ENCODE measurements at regions not wholly inside any gene's neighbourhood (a gene's known extent, or its start where the extent isn't known, plus 50 kb on each side); places are given as distances from the start of the nearest gene placed in this dataset.

DNA sequence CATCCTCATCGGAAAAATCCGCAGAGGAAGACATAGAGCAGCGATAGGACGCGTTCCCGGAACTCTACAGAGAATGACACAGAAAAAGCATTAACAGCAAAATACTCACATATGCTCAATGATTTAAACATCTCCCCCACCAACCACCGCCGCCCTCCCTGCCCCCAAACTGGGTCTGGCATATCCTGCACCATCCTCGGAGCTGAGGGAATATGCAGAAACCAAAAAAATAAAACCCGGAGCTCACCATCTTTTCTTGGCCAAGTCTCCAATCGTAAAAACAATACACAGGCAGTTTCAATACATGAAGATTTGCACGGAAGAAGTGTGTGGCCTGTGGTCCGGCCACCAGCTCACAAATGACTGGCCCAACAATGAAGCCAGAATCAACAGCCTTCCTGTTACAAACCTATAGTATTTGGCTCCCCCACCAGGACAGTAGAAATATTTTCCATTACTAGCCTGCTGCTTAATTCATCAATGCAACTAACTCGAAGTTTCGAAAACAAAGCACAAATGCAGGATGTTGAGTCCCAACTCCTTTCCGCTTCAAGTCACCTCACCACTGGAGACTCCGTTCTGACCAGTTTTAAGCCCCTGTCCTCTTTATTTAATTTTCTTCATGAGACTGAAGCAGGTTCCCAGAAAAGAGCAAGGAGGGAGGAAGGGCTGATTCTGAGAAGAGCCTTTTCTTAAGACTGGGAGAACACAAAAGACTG lies 103.2 kb upstream of the BEND6 start:
- H3K4me1 Mint-ChIP-seq (ENCODE audit: low read depth), result peaks cover 16% of the 10 kb centered on the region
- H3K27me3 Mint-ChIP-seq, result peaks cover 39% of the 10 kb centered on the region
- no peak overlapping the region for H3K27ac Mint-ChIP-seq
- peak overlapping the region; percentile 73 for H3K4me3 Mint-ChIP-seq
- H3K36me3 Mint-ChIP-seq, result no peaks in the 10 kb centered on the region
- no peaks in the 10 kb centered on the region for H3K9me3 Mint-ChIP-seq (ENCODE audit: low read depth)

DNA sequence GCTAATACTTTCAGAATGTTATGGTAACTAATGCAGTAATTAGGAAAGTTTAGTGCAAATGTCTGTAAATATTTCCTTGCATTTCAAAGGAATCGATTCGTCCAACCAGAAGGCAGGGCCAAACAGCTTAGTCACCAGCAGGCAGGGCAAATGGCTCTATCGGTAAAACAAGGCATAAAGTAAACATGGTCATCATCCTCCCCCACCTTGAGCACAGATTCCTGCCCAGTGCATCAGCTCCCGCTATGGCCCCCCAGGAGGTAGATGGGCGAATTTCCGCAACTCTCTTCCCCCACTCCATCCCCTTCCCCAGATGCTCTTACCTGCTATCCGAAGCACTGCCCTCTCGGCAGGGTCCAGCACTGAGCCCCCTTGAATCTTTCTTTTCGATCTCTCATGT lies 103.8 kb upstream of the BEND6 start:
- Mint-ChIP-seq H3K27ac (no peak overlapping the region), H3K27me3 (peaks cover 41% of the 10 kb centered on the region), H3K36me3 (no peaks in the 10 kb centered on the region), H3K9me3 (ENCODE audit: low read depth) (no peaks in the 10 kb centered on the region), H3K4me3 (peak overlapping the region; percentile 73), H3K4me1 (ENCODE audit: low read depth) (peaks cover 16% of the 10 kb centered on the region)

DNA sequence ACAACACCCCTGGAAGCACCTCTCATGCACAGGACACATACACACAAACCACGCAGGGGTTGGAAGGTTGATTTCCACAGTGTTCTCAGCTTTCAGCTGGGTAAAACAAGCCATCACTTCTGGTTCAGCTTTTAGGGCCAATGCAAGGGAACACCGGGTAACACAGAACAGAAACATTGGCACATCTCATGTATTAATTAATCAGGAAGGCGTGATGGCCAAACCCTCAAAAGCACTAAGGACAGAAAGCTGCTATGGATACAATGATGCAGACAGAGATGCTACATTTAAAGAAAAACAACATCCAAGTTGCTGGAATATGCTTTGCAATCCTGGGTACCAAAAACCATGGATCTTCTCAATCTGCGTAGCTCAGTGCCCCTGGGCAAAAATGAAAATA lies 104.3 kb upstream of the BEND6 start:
- H3K36me3 Mint-ChIP-seq, result no peaks in the 10 kb centered on the region
- H3K4me3 Mint-ChIP-seq, result no peak overlapping the region
- no peaks in the 10 kb centered on the region for H3K9me3 Mint-ChIP-seq (ENCODE audit: low read depth)
- peaks cover 16% of the 10 kb centered on the region for H3K4me1 Mint-ChIP-seq (ENCODE audit: low read depth)
- H3K27ac Mint-ChIP-seq, result no peak overlapping the region
- peaks cover 38% of the 10 kb centered on the region for H3K27me3 Mint-ChIP-seq

DNA sequence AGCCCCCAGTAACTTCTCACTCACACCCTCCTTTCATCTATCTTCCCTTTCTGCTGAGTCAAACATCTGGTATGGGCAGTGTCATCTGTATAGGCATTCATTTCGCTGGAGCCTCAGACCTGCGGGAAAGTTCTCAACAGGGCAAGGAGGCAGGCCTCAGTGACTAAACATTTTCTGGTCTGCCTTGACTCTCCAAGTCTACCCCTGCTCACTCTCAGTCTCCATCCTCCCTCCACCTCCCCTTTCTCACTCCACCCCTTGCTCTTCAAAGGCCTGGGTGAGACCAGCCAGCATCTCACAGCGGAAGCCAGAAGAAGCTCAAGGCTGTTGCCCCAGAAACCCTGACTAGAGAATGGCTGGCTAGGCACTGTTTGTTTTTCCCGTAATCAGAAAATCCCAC lies 105.0 kb upstream of the BEND6 start:
- no peaks in the 10 kb centered on the region for H3K36me3 Mint-ChIP-seq
- no peak overlapping the region for H3K4me3 Mint-ChIP-seq
- H3K27me3 Mint-ChIP-seq, result peaks cover 40% of the 10 kb centered on the region
- H3K4me1 Mint-ChIP-seq (ENCODE audit: low read depth), result peaks cover 16% of the 10 kb centered on the region
- H3K9me3 Mint-ChIP-seq (ENCODE audit: low read depth), result no peaks in the 10 kb centered on the region
- H3K27ac Mint-ChIP-seq, result no peak overlapping the region

DNA sequence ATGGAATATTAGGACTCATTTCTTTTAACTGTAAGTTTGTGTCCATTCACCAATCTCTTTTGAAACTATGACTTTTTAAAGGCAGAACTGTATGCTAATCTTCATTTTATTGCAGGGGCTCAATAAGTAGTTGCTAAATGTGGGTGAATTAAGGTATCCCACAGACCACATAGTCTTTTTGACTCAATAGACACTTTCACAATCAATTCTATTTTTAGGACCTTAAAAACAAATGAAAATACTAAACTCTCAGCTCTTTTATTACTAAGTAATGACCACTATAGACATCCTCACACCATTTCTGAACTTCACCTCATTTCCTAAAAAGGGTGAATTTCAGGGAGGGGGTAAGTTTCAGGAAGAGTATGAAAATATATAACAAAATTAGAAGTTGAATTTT lies 106.8 kb upstream of the BEND6 start:
- no peak overlapping the region for H3K27ac Mint-ChIP-seq
- peaks cover 42% of the 10 kb centered on the region for H3K27me3 Mint-ChIP-seq
- peaks cover 16% of the 10 kb centered on the region for H3K4me1 Mint-ChIP-seq (ENCODE audit: low read depth)
- H3K36me3 Mint-ChIP-seq, result no peaks in the 10 kb centered on the region
- H3K9me3 Mint-ChIP-seq (ENCODE audit: low read depth), result no peaks in the 10 kb centered on the region
- H3K4me3 Mint-ChIP-seq, result no peak overlapping the region

DNA sequence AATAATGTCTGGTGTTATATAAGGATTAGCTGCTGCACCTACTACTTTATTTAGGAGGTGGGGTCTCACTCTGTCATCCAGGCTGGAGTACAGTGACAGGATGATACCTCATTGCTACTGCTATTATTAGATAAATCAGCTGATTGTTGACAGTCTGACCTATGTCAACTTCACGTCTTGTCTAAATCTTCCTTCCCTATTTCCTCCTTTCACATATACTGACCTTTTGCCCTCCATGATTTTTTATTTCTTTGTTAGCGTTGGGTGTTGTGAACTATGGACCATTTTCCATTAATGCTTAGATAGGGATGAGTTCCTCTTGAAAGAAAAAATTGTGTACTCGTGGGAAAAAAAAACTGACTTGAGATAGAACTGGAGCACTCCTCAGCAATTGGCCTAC lies 109.9 kb upstream of the BEND6 start:
- peaks cover 7% of the 10 kb centered on the region for H3K4me1 Mint-ChIP-seq (ENCODE audit: low read depth)
- H3K27me3 Mint-ChIP-seq, result peaks cover 40% of the 10 kb centered on the region
- no peak overlapping the region for H3K27ac Mint-ChIP-seq
- no peaks in the 10 kb centered on the region for H3K9me3 Mint-ChIP-seq (ENCODE audit: low read depth)
- H3K36me3 Mint-ChIP-seq, result no peaks in the 10 kb centered on the region
- no peak overlapping the region for H3K4me3 Mint-ChIP-seq

DNA sequence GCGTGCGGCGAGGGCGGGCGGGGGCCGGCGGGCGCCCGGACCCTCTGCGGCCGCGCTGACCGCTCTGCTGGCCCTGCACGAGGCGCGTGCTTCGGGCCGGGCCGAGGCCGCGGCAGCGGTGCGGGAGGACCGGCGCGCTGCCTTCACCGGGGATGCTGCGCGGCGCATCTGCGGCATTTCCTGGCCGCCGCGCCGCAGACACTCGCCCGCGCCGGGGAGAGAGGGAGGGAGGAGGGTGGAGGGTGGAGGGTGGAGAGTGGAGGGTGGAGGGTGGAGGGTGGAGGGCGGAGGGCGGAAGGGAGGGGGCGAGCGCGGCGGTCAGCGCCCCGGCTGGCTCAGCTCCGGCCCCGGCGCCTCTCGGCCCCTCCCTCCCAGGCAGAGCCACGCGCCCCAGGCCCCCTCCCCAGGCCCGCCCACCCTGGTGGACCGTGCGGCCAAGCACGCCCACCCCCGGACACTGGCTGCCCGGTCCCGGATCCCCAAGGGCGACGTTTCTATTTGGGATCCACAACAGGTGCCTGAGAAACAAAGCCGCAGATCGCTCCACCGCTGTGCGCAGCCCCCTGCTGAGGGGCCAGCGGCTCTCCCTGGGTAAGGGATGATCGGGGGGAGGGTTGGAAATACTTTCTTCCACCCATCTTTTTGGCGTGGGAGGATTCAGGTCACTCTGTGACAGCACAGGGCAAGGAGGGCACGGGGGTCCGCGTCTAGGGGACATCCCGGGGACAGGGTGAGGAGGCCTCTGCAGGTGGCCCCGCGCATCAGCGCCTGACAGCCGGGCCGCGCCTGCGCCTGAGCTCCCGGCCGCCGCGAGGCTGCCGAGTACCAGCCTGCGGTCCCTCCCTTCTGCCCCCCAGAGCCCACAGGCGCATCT lies 111.2 kb upstream of the BEND6 start:
- Mint-ChIP-seq H3K27ac (no peak overlapping the region), H3K36me3 (no peaks in the 10 kb centered on the region), H3K27me3 (peaks cover 39% of the 10 kb centered on the region), H3K4me1 (ENCODE audit: low read depth) (peaks cover 7% of the 10 kb centered on the region), H3K9me3 (ENCODE audit: low read depth) (no peaks in the 10 kb centered on the region), H3K4me3 (peak overlapping the region; percentile 77)

DNA sequence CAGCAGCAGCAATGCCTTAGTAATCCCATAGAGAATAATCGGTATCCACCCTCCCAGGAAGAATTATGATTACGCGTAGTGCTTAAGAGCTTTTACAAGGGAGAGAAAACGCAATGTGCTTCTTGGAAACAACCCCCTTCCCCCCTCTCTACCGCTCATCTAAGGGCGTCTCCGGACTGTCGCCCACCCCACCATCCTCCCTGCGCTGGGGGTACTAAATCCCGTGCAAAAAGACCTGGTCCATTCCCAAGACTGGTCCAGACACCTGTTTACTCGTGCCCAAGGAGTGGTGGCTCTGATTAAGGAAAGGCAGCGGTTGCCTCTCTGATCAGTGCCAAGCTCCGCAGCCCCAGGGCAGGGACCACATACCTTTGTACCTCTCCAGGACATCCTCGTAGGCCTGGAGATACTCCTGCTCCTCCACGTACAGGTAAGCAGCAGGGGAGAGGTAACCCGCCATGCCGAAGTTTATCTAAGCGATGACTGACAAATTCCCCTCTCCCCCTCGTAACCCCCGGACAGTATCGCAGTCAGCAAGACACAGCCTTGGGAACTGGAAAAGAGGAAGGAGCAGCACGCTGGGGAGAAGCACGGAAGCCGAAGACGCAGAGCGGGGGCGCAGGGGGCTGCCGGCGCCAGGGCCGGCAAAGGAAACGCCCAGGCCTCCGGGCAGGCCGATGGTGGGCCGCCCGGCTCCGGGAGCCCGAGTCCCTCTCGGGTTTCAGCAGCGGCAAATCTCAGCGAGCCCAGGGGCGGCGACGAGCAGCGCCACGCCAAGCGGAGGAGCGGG lies 112.0 kb upstream of the BEND6 start:
- Mint-ChIP-seq H3K4me3 (peak overlapping the region; percentile 87), H3K9me3 (ENCODE audit: low read depth) (no peaks in the 10 kb centered on the region), H3K4me1 (ENCODE audit: low read depth) (peaks cover 7% of the 10 kb centered on the region), H3K36me3 (no peaks in the 10 kb centered on the region), H3K27ac (no peak overlapping the region), H3K27me3 (peaks cover 40% of the 10 kb centered on the region)

DNA sequence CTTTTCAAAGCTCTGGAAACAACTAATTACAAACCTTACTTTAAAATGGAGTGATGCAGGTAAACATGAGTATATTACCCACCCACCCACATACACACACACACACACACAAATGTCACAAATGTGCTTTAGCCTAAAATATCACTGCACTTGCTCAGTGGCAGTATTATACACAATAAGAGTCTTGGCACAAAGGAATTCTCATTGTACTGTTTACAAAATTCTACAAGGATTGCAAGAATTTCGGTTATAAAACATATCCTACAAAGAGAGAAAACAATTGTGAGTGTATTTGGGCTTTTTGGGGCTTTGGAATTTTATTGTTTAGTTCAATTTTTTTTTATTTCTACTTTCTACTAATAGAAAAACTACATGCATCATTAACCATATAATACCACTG lies 113.2 kb upstream of the BEND6 start:
- no peaks in the 10 kb centered on the region for H3K36me3 Mint-ChIP-seq
- no peaks in the 10 kb centered on the region for H3K9me3 Mint-ChIP-seq (ENCODE audit: low read depth)
- no peak overlapping the region for H3K27ac Mint-ChIP-seq
- H3K4me1 Mint-ChIP-seq (ENCODE audit: low read depth), result peaks cover 7% of the 10 kb centered on the region
- peaks cover 41% of the 10 kb centered on the region for H3K27me3 Mint-ChIP-seq
- no peak overlapping the region for H3K4me3 Mint-ChIP-seq

DNA sequence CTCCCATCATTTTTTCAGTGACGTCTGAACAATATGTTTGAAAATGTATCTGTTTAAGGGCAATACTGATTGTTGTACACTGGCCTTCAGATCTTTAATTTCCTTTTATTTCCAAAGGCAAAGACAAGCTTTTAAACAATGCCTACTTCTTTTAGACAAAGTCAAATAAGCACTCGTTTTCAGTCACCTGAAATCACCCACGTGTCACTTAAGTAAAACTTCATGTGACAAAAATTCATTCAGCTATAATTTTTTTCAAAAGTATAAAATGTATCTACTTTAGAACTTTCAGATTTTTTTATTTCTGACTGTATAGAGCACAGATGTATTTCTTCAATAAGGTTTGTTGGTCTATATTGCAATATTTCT lies 113.5 kb upstream of the BEND6 start:
- H3K9me3 Mint-ChIP-seq (ENCODE audit: low read depth), result no peaks in the 10 kb centered on the region
- H3K27ac Mint-ChIP-seq, result no peak overlapping the region
- peaks cover 41% of the 10 kb centered on the region for H3K27me3 Mint-ChIP-seq
- H3K4me3 Mint-ChIP-seq, result no peak overlapping the region
- no peaks in the 10 kb centered on the region for H3K36me3 Mint-ChIP-seq
- peaks cover 7% of the 10 kb centered on the region for H3K4me1 Mint-ChIP-seq (ENCODE audit: low read depth)

DNA sequence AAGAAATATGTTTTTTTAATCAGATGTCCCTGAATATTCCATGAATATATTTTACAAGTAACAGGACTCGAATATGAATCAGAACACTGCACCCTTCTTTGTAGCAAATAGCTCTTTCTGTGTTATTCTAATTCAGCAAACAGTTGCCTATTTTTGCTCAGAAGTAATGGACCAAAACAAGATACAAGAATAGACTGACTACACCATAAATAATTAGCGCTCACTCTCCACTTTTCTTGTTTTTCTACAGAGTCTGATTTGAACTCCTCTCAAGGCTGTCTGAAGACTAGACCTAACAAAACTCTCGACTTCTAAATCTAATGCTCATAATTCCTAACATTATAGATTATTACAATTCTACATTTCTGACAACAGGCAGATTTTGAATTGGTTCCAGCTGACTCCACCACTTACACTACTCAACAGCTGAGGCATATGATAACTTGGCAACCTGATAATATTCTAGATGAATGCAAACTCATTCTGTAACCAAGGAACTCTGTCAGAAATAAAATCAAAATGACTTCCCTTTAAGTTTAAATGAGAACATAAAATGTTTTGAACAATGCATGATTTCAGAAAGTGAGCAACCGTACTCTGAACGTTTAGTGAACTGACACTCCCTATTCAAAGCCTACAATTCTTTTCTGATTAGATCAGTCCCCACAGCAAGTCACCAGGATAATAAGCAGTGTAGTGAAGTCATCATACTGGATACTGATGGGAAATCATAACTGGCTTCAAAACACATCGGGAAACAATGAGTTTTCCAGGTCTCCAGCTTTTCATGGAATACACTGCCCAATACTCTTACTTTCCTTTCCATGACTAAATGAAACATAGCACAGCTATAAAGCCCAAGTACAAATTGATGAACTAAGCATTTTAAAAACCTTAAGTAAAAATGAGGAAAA lies 114.2 kb upstream of the BEND6 start:
- peaks cover 39% of the 10 kb centered on the region for H3K27me3 Mint-ChIP-seq
- H3K4me3 Mint-ChIP-seq, result no peak overlapping the region
- H3K27ac Mint-ChIP-seq, result no peak overlapping the region
- no peaks in the 10 kb centered on the region for H3K36me3 Mint-ChIP-seq
- no peaks in the 10 kb centered on the region for H3K9me3 Mint-ChIP-seq (ENCODE audit: low read depth)
- H3K4me1 Mint-ChIP-seq (ENCODE audit: low read depth), result peaks cover 7% of the 10 kb centered on the region

DNA sequence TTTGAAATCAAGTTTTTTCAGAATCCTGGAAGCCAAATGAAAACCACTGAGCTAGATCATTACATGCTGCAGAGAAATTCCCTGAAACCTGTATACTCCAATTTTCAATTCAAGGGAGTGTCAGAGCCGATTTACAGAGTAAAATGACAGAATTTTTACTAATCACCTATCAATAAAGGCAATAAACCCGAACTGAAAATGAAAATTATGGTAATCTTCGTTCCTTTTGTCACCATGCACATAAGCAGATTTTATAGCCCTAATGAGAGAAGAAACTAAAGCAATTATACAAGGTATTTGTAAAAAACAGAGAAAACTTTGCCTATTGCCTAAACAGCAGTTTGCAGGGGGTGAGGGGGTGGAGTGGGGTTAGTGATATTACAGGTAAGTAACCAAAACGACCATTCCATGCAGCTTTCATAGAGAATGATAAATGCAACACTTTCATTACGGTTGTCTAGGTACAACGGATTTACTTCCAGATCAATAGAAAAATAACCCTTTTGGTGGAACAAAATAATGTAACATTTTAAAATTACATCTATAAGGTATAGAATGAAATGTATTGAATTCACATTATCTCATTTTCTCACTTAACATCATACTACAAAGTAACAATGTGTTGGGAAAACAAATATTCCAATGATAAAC lies 115.2 kb upstream of the BEND6 start:
- peaks cover 7% of the 10 kb centered on the region for H3K4me1 Mint-ChIP-seq (ENCODE audit: low read depth)
- H3K9me3 Mint-ChIP-seq (ENCODE audit: low read depth), result no peaks in the 10 kb centered on the region
- H3K4me3 Mint-ChIP-seq, result no peak overlapping the region
- peaks cover 45% of the 10 kb centered on the region for H3K27me3 Mint-ChIP-seq
- no peak overlapping the region for H3K27ac Mint-ChIP-seq
- no peaks in the 10 kb centered on the region for H3K36me3 Mint-ChIP-seq

DNA sequence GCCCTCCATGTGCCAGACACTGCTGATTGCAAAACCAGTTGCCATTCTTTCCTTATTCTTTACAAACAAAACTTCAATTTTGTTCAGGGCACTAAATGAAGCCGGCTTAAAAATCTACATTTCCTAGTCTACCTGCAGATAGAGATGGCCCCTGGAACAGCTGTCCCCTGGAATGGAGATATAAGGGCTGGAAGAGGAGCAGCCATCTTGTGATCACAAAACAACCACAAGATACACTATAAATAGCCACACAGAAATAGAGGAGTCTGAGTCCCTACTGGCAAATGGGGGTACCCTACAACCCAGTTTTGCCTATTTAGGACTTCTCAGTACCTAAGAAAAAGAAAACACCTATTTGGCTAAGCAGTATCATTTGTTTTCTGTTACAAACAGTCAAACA lies 115.9 kb upstream of the BEND6 start:
- Mint-ChIP-seq H3K27ac (no peak overlapping the region), H3K9me3 (ENCODE audit: low read depth) (no peaks in the 10 kb centered on the region), H3K4me3 (no peak overlapping the region), H3K27me3 (peaks cover 43% of the 10 kb centered on the region), H3K4me1 (ENCODE audit: low read depth) (peaks cover 7% of the 10 kb centered on the region), H3K36me3 (no peaks in the 10 kb centered on the region)

DNA sequence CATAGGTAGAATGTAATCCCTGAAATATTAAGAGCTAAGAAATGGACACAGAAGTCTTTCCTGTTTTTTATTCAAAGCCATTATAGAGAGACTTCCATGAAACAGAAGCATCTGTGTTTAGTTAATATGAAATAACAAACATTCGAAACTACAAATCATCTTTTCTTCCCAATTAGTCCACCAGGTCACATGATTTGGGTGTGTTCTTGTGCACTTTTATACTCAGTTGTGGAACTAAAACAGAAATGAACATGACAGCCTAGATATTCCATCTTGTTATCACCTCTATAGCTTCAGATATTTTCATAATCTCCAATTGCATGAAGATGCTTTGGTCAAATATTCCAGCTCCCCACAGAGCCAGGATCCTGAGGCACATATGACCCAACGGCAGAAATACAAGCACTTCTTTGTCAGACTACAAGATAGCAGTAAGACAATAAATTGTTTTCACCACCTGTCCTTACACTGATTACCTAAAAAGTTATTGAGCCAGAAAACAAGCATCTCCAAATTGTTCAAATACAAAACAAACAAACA lies 116.8 kb upstream of the BEND6 start:
- Mint-ChIP-seq H3K36me3 (no peaks in the 10 kb centered on the region), H3K4me3 (no peak overlapping the region), H3K27ac (no peak overlapping the region), H3K4me1 (ENCODE audit: low read depth) (peaks cover 7% of the 10 kb centered on the region), H3K9me3 (ENCODE audit: low read depth) (no peaks in the 10 kb centered on the region), H3K27me3 (peaks cover 43% of the 10 kb centered on the region)
